GM12878 (cell line): ENCODE measurements at regions not wholly inside any gene's neighbourhood (a gene's known extent, or its start where the extent isn't known, plus 50 kb on each side); places are given as distances from the start of the nearest gene placed in this dataset.
"Not testable (repeated sequence)": the region's sequence is repeated elsewhere in the genome, so short reads cannot be mapped to it uniquely, and the experiment has no call there.

Experiments
- ATAC-seq: fragments of 200-7000 bp; cut with Tn5 transposase; 3 replicates; pipeline ENCODE4 v1.9.1; 2020; ENCODE audit warnings: mild to moderate bottlenecking, moderate library complexity
- BruUV-seq: library from RNA; stranded (reverse); fragments of 400-500 nt; replicated peaks from 2 replicates; lab custom pipeline; 2021; lab: Mats Ljungman, UMichigan
- CTCF ChIA-PET: fragments of 300-600 bp; sonication (Branson Sonifier 250); formaldehyde crosslinking; extraction: SDS; loops from one replicate; lab custom pipeline; 2021; ENCODE audit warnings: inconsistent platforms; lab: Yijun Ruan, JAX
- POLR2A ChIA-PET: fragments of 350-600 bp; formaldehyde crosslinking; extraction: SDS; loops from one replicate; lab custom pipeline; 2021; ENCODE audit warnings: inconsistent platforms; lab: Charles Lee
- RAD21 ChIA-PET: fragments of 300-600 bp; sonication (Branson Sonifier 250); formaldehyde crosslinking; loops from one replicate; lab custom pipeline; 2023; ENCODE audit warnings: antibody characterized with exemption; ENCODE audit not compliant: unreplicated experiment; lab: Charles Lee
- SMC1A ChIA-PET: fragments of 300-600 bp; sonication (Branson Sonifier 250); formaldehyde crosslinking; loops from one replicate; lab custom pipeline; 2023; ENCODE audit not compliant: unreplicated experiment, uncharacterized antibody; lab: Charles Lee
- DNase-seq: peaks from one replicate; pipeline ENCODE4 v3.0.0-alpha.2; 2011; ENCODE audit warnings: low read depth, low spot score
- FAIRE-seq: peaks from 3 replicates; lab custom pipeline; 2011; peaks lifted over from hg19 to GRCh38; lab: Jason Lieb, UNC
- H2AFZ ChIP-seq: 2 replicates; pipeline ENCODE4 v1.6.0; 2011; ENCODE audit warnings: low read depth, low read length, control low read depth; ENCODE audit not compliant: control insufficient read depth
- H3K27ac ChIP-seq: 2 replicates; pipeline ENCODE4 v1.5.1; 2011; ENCODE audit warnings: control low read depth; ENCODE audit not compliant: control insufficient read depth, insufficient read depth
- H3K27me3 ChIP-seq, 2 experiments: replicated peaks in 1 of 2; 2 replicates each; pipeline versions ENCODE4 v1.6.0 to v1.6.1; 2011; ENCODE audit warnings: low read length in 1 of 2; ENCODE audit not compliant: control insufficient read depth in 2 of 2, insufficient read depth in 2 of 2
- H3K36me3 ChIP-seq, 2 experiments: 2 replicates each; pipeline ENCODE4 v1.5.1; 2011; ENCODE audit warnings: low read length in 1 of 2; ENCODE audit not compliant: control insufficient read depth in 2 of 2, insufficient read depth in 2 of 2
- H3K4me1 ChIP-seq: 2 replicates; pipeline ENCODE4 v1.6.1; 2011; ENCODE audit warnings: mild to moderate bottlenecking, low read length, moderate library complexity, mixed read lengths; ENCODE audit not compliant: control insufficient read depth, insufficient read depth
- H3K4me2 ChIP-seq: 2 replicates; pipeline ENCODE4 v1.6.0; 2011; ENCODE audit warnings: control low read depth; ENCODE audit not compliant: control insufficient read depth, insufficient read depth
- H3K4me3 ChIP-seq: fragments of 200-600 bp; sonication (generic); 2 replicates; pipeline ENCODE4 v1.5.1; 2016
- H3K79me2 ChIP-seq: 2 replicates; pipeline ENCODE4 v1.6.0; 2011; ENCODE audit warnings: low read length; ENCODE audit not compliant: control insufficient read depth, insufficient read depth
- H3K9ac ChIP-seq: 2 replicates; pipeline ENCODE4 v1.8.0; 2011; ENCODE audit warnings: low read length, control low read depth, mixed read lengths; ENCODE audit not compliant: control insufficient read depth, insufficient read depth
- H3K9me3 ChIP-seq: replicated peaks from 3 replicates; pipeline ENCODE4 v1.5.1; 2011; ENCODE audit warnings: mild to moderate bottlenecking, low read length; ENCODE audit not compliant: control insufficient read depth, insufficient read depth
- H4K20me1 ChIP-seq: 2 replicates; pipeline ENCODE4 v1.6.0; 2011; ENCODE audit not compliant: control insufficient read depth, insufficient read depth
- BRCA1 ChIP-seq: IDR thresholded peaks from 2 replicates; pipeline ENCODE4 v1.6.1; 2011; ENCODE audit warnings: low read depth, low read length, improper control_type of control experiment
- CHD2 ChIP-seq: IDR thresholded peaks from 2 replicates; pipeline ENCODE4 v1.6.1; 2011; ENCODE audit warnings: low read depth, low read length, improper control_type of control experiment, borderline replicate concordance
- HCFC1 ChIP-seq: fragments of 150-350 bp; IDR thresholded peaks from 2 replicates; pipeline ENCODE4 v1.6.1; 2014; ENCODE audit warnings: low read length
- NKRF ChIP-seq: fragments of 450-650 bp; conservative IDR thresholded peaks from 2 replicates; pipeline ENCODE4 v1.6.1; 2017; ENCODE audit warnings: mild to moderate bottlenecking, moderate library complexity
- SIX5 ChIP-seq: IDR thresholded peaks from 2 replicates; pipeline ENCODE4 v1.6.1; 2011; ENCODE audit warnings: mild to moderate bottlenecking, low read depth, low read length, moderate library complexity; ENCODE audit not compliant: severe bottlenecking
- SKIL ChIP-seq: fragments of 450-650 bp; IDR thresholded peaks from 2 replicates; pipeline ENCODE4 v1.6.1; 2017; ENCODE audit warnings: mild to moderate bottlenecking, low read depth, inconsistent platforms; ENCODE audit not compliant: poor library complexity, severe bottlenecking
- SP1 ChIP-seq: IDR thresholded peaks from one replicate; pipeline ENCODE4 v1.6.1; 2011; ENCODE audit warnings: low read depth, low read length
- TARDBP ChIP-seq: IDR thresholded peaks from 2 replicates; pipeline ENCODE4 v1.6.1; 2016; ENCODE audit warnings: borderline replicate concordance
- TCF3 ChIP-seq: IDR thresholded peaks from 2 replicates; pipeline ENCODE4 v1.6.1; 2012; ENCODE audit warnings: low read depth, mild to moderate bottlenecking, low read length, borderline replicate concordance; ENCODE audit not compliant: insufficient read depth
- ZNF207 ChIP-seq: fragments of 450-650 bp; IDR thresholded peaks from 2 replicates; pipeline ENCODE4 v1.6.1; 2014; ENCODE audit warnings: antibody characterized with exemption, mild to moderate bottlenecking, borderline replicate concordance
- ZNF622 ChIP-seq: fragments of 450-650 bp; IDR thresholded peaks from 2 replicates; pipeline ENCODE4 v1.6.1; 2017; ENCODE audit warnings: mild to moderate bottlenecking, inconsistent platforms
- WGBS: methylation state at CpG from one replicate; pipeline ENCODE4 v1.1.6; 2016; ENCODE audit warnings: low lambda C conversion rate; ENCODE audit not compliant: insufficient replicate concordance, insufficient coverage; ENCODE audit errors: missing lambda C conversion rate; 5-methylcytosine and 5-hydroxymethylcytosine counted together
- in situ Hi-C: fragments of 300-500 bp; cut with MboI; formaldehyde crosslinking; loops from 9 replicates; pipeline ENCODE4 v1.14.3; 2018; ENCODE audit warnings: mixed read lengths
- intact Hi-C: fragments of 100-400 bp; cut with micrococcal nuclease; formaldehyde crosslinking; loops from one replicate; pipeline ENCODE4 v1.14.2; 2022; ENCODE audit not compliant: unreplicated experiment

GRCh38 chr4:75391489-75392166 is 122.6 kb downstream of the RCHY1 start (continued):
- TF ChIP-seq TARDBP: no peak

DNA sequence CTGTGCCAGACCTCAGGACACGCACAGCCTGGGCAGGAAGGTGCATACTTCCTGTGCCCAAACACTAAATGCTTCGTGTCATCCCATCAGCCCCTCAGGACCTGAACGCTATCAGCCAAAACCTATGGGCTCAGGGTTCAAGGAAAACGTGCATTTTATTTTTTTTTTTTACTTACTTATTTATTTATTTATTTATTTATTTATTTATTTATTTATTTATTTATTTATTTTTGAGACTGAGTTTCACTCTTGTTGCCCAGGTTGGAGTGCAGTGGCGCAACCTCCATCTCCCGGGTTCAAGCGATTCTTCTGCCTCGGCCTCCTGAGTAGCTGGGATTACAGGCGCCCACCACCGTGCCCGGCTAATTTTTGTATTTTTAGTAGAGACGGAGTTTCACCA is 127.8 kb downstream of the RCHY1 start:
- POLR2A ChIA-PET: not testable (repeated sequence)

GRCh38 chr4:75385106-75385505 is 129.1 kb downstream of the RCHY1 start:
- RAD21 ChIA-PET: no interaction called here
- H3K4me1 ChIP-seq: no peaks in the 10 kb centered on the region
- SMC1A ChIA-PET: no interaction called here
- intact Hi-C loops: no loop called here
- POLR2A ChIA-PET: no interaction called here
- no peaks in the 10 kb centered on the region for H3K9me3 ChIP-seq
- H3K36me3 ChIP-seq: no peaks in the 10 kb centered on the region
- H4K20me1 ChIP-seq: no peaks in the 10 kb centered on the region
- H3K4me2 ChIP-seq: no peak overlapping the region
- no peak overlapping the region for H2AFZ ChIP-seq
- no peak for DNase-seq
- no peak overlapping the region for H3K9ac ChIP-seq
- WGBS: 50% methylated on average over 1 of the region's 1 CpG
- no TSS peak for BruUV-seq
- no peaks in the 10 kb centered on the region for H3K79me2 ChIP-seq
- H3K27me3 ChIP-seq: no peaks in the 10 kb centered on the region
- in situ Hi-C loops: no loop called here
- no peak for FAIRE-seq
- CTCF ChIA-PET: no interaction called here
- no peak overlapping the region for H3K4me3 ChIP-seq
- ATAC-seq: no peak
- no peak overlapping the region for H3K27ac ChIP-seq
- TF ChIP-seq ZNF622 (no peak), SKIL (no peak), SP1 (no peak), BRCA1 (no peak), SIX5 (no peak), HCFC1 (no peak), ZNF207 (no peak), CHD2 (no peak), NKRF (no peak), TCF3 (no peak)

More for the DNA sequence above, 127.8 kb downstream of the RCHY1 start:
- H3K9me3 ChIP-seq, BruUV-seq, in situ Hi-C loops, intact Hi-C loops, H3K4me3 ChIP-seq, ATAC-seq, H3K27me3 ChIP-seq, RAD21 ChIA-PET, FAIRE-seq, DNase-seq, H3K4me1 ChIP-seq, H3K27ac ChIP-seq, H3K4me2 ChIP-seq, H3K79me2 ChIP-seq, H3K36me3 ChIP-seq, CTCF ChIA-PET, H2AFZ ChIP-seq, H3K9ac ChIP-seq, H4K20me1 ChIP-seq, SMC1A ChIA-PET: not testable (repeated sequence)
- 70% methylated on average over 12 of the region's 12 CpGs for WGBS
